ENCODE measurements at regions not wholly inside any gene's neighbourhood (a gene's known extent, or its start where the extent isn't known, plus 50 kb on each side); places are given as distances from the start of the nearest gene placed in this dataset.
A peak's percentile ranks its signal among the peaks of the same experiment; 100 is the strongest.

DNA sequence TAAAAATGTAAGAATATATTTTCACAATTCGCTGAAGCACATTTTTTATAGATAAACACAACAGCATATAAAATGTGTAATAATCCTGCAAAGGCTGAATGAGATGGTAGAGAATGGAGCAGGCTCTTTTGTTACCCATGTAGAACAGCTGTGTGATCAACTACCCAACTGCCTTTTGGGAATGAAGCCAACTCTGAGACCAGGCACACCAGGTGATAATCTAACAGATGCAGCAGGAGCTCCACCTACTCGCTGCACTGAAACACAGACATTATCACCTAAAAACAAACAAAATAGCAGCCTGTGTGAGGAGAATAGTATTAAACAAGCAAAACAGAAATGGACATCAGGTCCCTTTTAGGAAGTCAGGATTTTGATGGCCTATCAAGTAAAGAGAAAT, 183.3 kb downstream of the CCDC59 start:
- H3K36me3 ChIP-seq (ENCODE audit: control insufficient read depth, insufficient read depth, low read length), result no peaks in the 10 kb centered on the region
- no peak overlapping the region for H3K9ac ChIP-seq (ENCODE audit: extremely low read depth, low read length, poor library complexity, severe bottlenecking)
- no peaks in the 10 kb centered on the region for H3K9me3 ChIP-seq (ENCODE audit: control insufficient read depth, low read length)
- H3K27ac ChIP-seq (ENCODE audit: low read depth, low read length), result no peak overlapping the region
- no peaks in the 10 kb centered on the region for H3K27me3 ChIP-seq (ENCODE audit: control insufficient read depth, insufficient read depth, low read length, poor library complexity, severe bottlenecking)
- Mint-ChIP-seq H3K36me3 (ENCODE audit: low read depth) (no peaks in the 10 kb centered on the region), H3K4me3 (no peak overlapping the region), H3K27ac (no peak overlapping the region), H3K9me3 (no peaks in the 10 kb centered on the region), H3K27me3 (ENCODE audit: insufficient read depth) (peaks cover 2% of the 10 kb centered on the region), H3K4me1 (peaks cover 7% of the 10 kb centered on the region)
- TF ChIP-seq, protein P1, sequence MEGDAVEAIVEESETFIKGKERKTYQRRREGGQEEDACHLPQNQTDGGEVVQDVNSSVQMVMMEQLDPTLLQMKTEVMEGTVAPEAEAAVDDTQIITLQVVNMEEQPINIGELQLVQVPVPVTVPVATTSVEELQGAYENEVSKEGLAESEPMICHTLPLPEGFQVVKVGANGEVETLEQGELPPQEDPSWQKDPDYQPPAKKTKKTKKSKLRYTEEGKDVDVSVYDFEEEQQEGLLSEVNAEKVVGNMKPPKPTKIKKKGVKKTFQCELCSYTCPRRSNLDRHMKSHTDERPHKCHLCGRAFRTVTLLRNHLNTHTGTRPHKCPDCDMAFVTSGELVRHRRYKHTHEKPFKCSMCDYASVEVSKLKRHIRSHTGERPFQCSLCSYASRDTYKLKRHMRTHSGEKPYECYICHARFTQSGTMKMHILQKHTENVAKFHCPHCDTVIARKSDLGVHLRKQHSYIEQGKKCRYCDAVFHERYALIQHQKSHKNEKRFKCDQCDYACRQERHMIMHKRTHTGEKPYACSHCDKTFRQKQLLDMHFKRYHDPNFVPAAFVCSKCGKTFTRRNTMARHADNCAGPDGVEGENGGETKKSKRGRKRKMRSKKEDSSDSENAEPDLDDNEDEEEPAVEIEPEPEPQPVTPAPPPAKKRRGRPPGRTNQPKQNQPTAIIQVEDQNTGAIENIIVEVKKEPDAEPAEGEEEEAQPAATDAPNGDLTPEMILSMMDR (conservative IDR thresholded peaks at IDR 0.05), result no peak
- WGBS, 2 experiments (ENCODE audit: insufficient coverage in 1 of 2, insufficient read length in 1 of 2), result 80% methylated on average over 1 of the region's 2 CpGs; no CpG with 5 or more reads in 1 of the 2 experiments
- DNase-seq, result peak; percentile 51
- no peak overlapping the region for H3K4me3 ChIP-seq (ENCODE audit: low read length)
- H3K4me1 ChIP-seq (ENCODE audit: control insufficient read depth, insufficient read depth, low read length), result no peaks in the 10 kb centered on the region

GRCh38 chr12:82174383-82174782, 183.8 kb downstream of the CCDC59 start:
- TF ChIP-seq, protein P1 (conservative IDR thresholded peaks at IDR 0.05), result no peak
- Histone ChIP-seq H3K4me3 (ENCODE audit: low read length) (no peak overlapping the region), H3K9ac (ENCODE audit: extremely low read depth, low read length, poor library complexity, severe bottlenecking) (no peak overlapping the region), H3K9me3 (ENCODE audit: control insufficient read depth, low read length) (no peaks in the 10 kb centered on the region), H3K36me3 (ENCODE audit: control insufficient read depth, insufficient read depth, low read length) (no peaks in the 10 kb centered on the region), H3K4me1 (ENCODE audit: control insufficient read depth, insufficient read depth, low read length) (no peaks in the 10 kb centered on the region), H3K27ac (ENCODE audit: low read depth, low read length) (no peak overlapping the region), H3K27me3 (ENCODE audit: control insufficient read depth, insufficient read depth, low read length, poor library complexity, severe bottlenecking) (no peaks in the 10 kb centered on the region)
- Mint-ChIP-seq H3K4me3 (no peak overlapping the region), H3K4me1 (peaks cover 7% of the 10 kb centered on the region), H3K9me3 (no peaks in the 10 kb centered on the region), H3K27me3 (ENCODE audit: insufficient read depth) (peaks cover 2% of the 10 kb centered on the region), H3K27ac (no peak overlapping the region), H3K36me3 (ENCODE audit: low read depth) (no peaks in the 10 kb centered on the region)
- no peak for DNase-seq
- 90% methylated on average over 1 of the region's 1 CpG; no CpG with 5 or more reads in 1 of the 2 experiments for WGBS, 2 experiments (ENCODE audit: insufficient coverage in 1 of 2, insufficient read length in 1 of 2)

GRCh38 chr12:82149045-82149444, 209.1 kb downstream of the CCDC59 start:
- Mint-ChIP-seq H3K27ac (no peak overlapping the region), H3K4me1 (peaks cover 2% of the 10 kb centered on the region), H3K27me3 (ENCODE audit: insufficient read depth) (no peaks in the 10 kb centered on the region), H3K9me3 (no peaks in the 10 kb centered on the region), H3K36me3 (ENCODE audit: low read depth) (no peaks in the 10 kb centered on the region), H3K4me3 (no peak overlapping the region)
- DNase-seq, result no peak
- H3K9me3 ChIP-seq (ENCODE audit: control insufficient read depth, low read length), result no peaks in the 10 kb centered on the region
- H3K27me3 ChIP-seq (ENCODE audit: control insufficient read depth, insufficient read depth, low read length, poor library complexity, severe bottlenecking), result no peaks in the 10 kb centered on the region
- no peak overlapping the region for H3K9ac ChIP-seq (ENCODE audit: extremely low read depth, low read length, poor library complexity, severe bottlenecking)
- no peak overlapping the region for H3K27ac ChIP-seq (ENCODE audit: low read depth, low read length)
- H3K4me1 ChIP-seq (ENCODE audit: control insufficient read depth, insufficient read depth, low read length), result no peaks in the 10 kb centered on the region
- H3K4me3 ChIP-seq (ENCODE audit: low read length), result no peak overlapping the region
- H3K36me3 ChIP-seq (ENCODE audit: control insufficient read depth, insufficient read depth, low read length), result no peaks in the 10 kb centered on the region
- TF ChIP-seq, protein P1 (conservative IDR thresholded peaks at IDR 0.05), result no peak
- WGBS, 2 experiments (ENCODE audit: insufficient coverage in 1 of 2, insufficient read length in 1 of 2), result 96% methylated on average over 3 of the region's 3 CpGs; no CpG with 5 or more reads in 1 of the 2 experiments
